ENCODE measurements at regions not wholly inside any gene's neighbourhood (a gene's known extent, or its start where the extent isn't known, plus 50 kb on each side); places are given as distances from the start of the nearest gene placed in this dataset.

DNA sequence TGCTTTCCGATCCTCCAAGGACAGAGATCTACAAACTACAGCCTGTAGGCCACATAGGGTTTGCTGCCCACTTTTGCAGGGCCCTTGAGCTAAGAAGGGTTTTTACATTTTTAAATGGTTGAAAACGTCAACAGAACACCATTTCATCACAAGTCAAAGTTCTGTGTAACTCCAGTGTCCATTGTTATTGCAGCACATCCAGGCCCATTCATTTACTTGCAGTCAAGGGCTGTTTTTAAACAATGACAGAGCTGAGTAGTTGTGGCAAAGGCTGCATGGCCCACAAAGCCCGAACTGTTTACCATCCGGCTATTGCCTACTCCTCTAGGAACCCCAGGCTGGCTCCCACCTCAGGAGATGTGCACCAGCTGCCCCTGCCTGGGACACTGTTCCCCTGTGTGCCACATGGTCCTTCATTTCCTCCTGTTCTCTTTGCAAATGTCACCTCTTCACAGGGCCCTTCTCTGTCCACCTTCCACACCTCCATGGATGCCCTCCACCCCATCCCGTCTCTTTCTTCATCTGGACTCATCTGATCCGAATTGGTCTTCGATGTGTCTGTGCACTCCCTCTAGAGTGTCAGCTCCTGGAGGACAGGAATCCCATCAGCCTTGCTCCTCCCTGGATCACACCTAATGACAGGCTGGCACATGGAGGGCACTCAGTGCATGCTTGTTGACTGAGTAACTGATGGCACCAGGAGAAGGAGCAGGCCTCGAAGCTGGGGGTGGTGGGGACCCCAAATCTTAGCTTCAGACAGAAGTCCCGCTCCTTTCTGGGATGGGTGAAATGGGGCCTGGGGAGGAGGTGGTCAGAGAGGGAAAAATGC, 69.5 kb upstream of the IQSEC1 start:
- H3K9me3 ChIP-seq (ENCODE audit: control insufficient read depth, low read length): no peaks in the 10 kb centered on the region
- H3K4me3 ChIP-seq (ENCODE audit: low read depth, low read length): no peak overlapping the region
- TF ChIP-seq, protein P1, sequence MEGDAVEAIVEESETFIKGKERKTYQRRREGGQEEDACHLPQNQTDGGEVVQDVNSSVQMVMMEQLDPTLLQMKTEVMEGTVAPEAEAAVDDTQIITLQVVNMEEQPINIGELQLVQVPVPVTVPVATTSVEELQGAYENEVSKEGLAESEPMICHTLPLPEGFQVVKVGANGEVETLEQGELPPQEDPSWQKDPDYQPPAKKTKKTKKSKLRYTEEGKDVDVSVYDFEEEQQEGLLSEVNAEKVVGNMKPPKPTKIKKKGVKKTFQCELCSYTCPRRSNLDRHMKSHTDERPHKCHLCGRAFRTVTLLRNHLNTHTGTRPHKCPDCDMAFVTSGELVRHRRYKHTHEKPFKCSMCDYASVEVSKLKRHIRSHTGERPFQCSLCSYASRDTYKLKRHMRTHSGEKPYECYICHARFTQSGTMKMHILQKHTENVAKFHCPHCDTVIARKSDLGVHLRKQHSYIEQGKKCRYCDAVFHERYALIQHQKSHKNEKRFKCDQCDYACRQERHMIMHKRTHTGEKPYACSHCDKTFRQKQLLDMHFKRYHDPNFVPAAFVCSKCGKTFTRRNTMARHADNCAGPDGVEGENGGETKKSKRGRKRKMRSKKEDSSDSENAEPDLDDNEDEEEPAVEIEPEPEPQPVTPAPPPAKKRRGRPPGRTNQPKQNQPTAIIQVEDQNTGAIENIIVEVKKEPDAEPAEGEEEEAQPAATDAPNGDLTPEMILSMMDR (IDR thresholded peaks at IDR 0.05): no peak
- no peak overlapping the region for H3K4me2 ChIP-seq (ENCODE audit: low read length)
- H2AFZ ChIP-seq: no peak overlapping the region
- H3K79me2 ChIP-seq: no peaks in the 10 kb centered on the region
- H3K27ac ChIP-seq: no peak overlapping the region
- no peaks in the 10 kb centered on the region for H3K4me1 ChIP-seq
- H3K36me3 ChIP-seq (ENCODE audit: control insufficient read depth, insufficient read depth, low read length): no peaks in the 10 kb centered on the region
- no peaks in the 10 kb centered on the region for H3K27me3 ChIP-seq (ENCODE audit: control insufficient read depth, insufficient read depth, low read length)
- no peak overlapping the region for H3K9ac ChIP-seq

DNA sequence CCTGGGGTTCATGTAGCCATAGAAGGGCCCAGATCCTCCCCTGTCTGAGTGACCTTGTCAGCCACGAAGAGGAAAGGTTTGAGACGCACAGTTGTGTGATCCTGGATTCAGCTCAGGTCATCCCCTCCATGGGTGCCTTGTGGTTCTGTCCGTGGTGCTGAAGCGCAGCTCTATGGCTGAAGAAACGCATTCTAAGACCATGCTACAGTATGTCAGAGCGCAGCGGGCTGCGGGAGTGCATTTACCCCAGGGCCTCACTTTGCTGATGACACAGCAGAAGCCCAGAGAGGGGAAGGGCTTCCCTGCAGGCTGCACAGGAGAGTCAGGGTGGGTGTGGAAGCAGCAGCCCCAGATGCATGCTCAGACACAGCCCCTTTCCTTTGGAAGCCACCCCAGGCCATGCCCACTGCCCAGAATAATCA, 68.8 kb upstream of the IQSEC1 start:
- Histone ChIP-seq H3K36me3 (ENCODE audit: control insufficient read depth, insufficient read depth, low read length) (no peaks in the 10 kb centered on the region), H3K79me2 (no peaks in the 10 kb centered on the region), H3K9me3 (ENCODE audit: control insufficient read depth, low read length) (no peaks in the 10 kb centered on the region), H2AFZ (no peak overlapping the region), H3K4me3 (ENCODE audit: low read depth, low read length) (no peak overlapping the region), H3K4me2 (ENCODE audit: low read length) (no peak overlapping the region), H3K4me1 (no peaks in the 10 kb centered on the region), H3K27me3 (ENCODE audit: control insufficient read depth, insufficient read depth, low read length) (no peaks in the 10 kb centered on the region), H3K9ac (no peak overlapping the region), H3K27ac (no peak overlapping the region)
- TF ChIP-seq, protein P1 (IDR thresholded peaks at IDR 0.05): no peak

DNA sequence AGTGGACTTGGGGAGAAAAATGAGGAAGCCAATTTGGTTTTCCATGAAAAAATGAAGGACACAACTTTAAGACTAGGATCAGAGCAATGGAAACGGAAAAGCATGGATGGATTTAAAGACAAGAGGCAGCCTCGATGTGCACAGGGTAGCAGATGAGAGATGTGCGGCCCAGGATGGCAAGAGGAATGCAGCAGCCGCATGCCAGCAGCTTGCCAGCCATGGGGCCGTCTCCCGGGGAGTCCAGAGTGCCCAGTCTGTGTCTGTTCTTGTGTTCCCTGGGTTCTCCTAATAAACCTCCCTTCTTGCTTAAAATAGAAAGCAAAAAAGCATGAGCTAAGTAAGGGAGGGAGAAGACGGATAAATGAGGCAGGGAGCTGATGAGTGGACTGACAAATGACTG, 68.0 kb upstream of the IQSEC1 start:
- Histone ChIP-seq H3K4me1 (no peaks in the 10 kb centered on the region), H3K79me2 (no peaks in the 10 kb centered on the region)
- TF ChIP-seq, protein P1 (IDR thresholded peaks at IDR 0.05): no peak

DNA sequence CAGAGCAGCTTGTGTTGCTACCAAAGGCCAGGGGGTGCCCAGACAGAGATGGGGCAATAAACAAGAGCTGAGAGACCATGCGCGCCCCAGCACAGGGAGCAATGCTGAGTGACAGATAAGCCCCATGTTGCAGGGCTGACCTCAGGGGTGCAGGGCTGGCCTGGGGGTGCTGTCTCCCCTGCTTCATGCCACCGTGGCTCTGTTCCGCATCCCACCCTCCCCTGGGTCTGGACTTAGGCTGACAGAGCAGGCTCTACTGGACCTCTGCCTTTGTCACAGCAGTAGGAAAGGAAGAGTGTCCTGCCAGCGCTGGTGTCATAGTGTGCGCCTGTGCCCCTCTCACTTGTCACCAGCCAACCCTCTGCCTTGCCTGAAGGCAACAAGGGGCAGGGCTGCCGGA, 67.4 kb upstream of the IQSEC1 start:
- H2AFZ ChIP-seq: no peak overlapping the region
- no peaks in the 10 kb centered on the region for H3K4me1 ChIP-seq
- no peaks in the 10 kb centered on the region for H3K36me3 ChIP-seq (ENCODE audit: control insufficient read depth, insufficient read depth, low read length)
- no peaks in the 10 kb centered on the region for H3K79me2 ChIP-seq
- H3K4me2 ChIP-seq (ENCODE audit: low read length): no peak overlapping the region
- H3K27me3 ChIP-seq (ENCODE audit: control insufficient read depth, insufficient read depth, low read length): no peaks in the 10 kb centered on the region
- no peak overlapping the region for H3K4me3 ChIP-seq (ENCODE audit: low read depth, low read length)
- H3K9me3 ChIP-seq (ENCODE audit: control insufficient read depth, low read length): no peaks in the 10 kb centered on the region
- TF ChIP-seq, protein P1 (IDR thresholded peaks at IDR 0.05): no peak
- no peak overlapping the region for H3K27ac ChIP-seq
- no peak overlapping the region for H3K9ac ChIP-seq

More for the DNA sequence above, 68.0 kb upstream of the IQSEC1 start:
- Histone ChIP-seq H3K27me3 (ENCODE audit: control insufficient read depth, insufficient read depth, low read length) (no peaks in the 10 kb centered on the region), H3K27ac (no peak overlapping the region), H2AFZ (no peak overlapping the region), H3K36me3 (ENCODE audit: control insufficient read depth, insufficient read depth, low read length) (no peaks in the 10 kb centered on the region), H3K9me3 (ENCODE audit: control insufficient read depth, low read length) (no peaks in the 10 kb centered on the region), H3K9ac (no peak overlapping the region), H3K4me3 (ENCODE audit: low read depth, low read length) (no peak overlapping the region), H3K4me2 (ENCODE audit: low read length) (no peak overlapping the region)

All from parathyroid adenoma (tissue), 2 donors.